ENCODE measurements at regions not wholly inside any gene's neighbourhood (a gene's known extent, or its start where the extent isn't known, plus 50 kb on each side); places are given as distances from the start of the nearest gene placed in this dataset.

DNA sequence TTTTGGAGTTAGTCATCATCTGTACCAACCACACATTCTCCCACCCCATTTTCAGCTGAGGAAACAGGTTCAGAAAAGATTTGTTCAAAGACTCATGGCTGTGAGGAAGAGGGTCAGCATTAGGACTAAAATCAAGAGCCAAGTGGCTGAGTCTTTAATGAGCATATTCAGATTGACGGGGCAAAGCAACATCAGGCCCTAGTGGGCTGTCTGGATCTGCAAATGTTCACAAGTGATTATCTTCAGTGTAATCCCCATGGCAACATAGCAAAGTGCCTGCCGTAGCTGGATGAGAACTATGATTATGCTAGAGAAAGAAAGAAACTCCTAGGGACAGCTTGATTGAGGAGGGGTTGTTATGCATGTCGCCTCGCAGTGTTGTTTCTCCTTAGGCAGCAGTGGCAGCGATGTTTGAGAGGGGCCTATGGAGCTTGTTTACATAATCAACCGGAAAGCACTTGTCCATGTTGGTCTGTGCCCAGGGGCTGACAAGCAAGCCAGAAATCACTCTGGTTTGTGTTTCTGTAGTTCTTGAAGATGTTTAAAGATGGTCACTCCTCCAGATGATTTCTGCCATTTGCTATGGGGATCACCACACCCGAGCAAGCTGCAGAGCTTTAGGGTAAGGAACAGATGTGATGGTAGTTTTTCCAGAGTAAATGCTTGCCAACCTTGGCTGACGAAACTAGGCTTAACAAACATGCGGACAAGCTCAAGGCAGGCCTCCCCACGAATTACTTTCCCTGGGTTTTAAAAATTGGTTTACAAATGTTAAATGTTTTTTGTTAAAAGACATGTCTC lies 124.3 kb upstream of the MLIP start:
- H3K27ac Mint-ChIP-seq, result no peak overlapping the region
- peaks cover 1% of the 10 kb centered on the region for H3K27me3 Mint-ChIP-seq (ENCODE audit: low read depth)
- DNase-seq (ENCODE audit: low spot score in 2 of 2, unreplicated experiment in 2 of 2), result no peak
- H3K4me3 Mint-ChIP-seq, result no peak overlapping the region
- TF ChIP-seq, protein P1, sequence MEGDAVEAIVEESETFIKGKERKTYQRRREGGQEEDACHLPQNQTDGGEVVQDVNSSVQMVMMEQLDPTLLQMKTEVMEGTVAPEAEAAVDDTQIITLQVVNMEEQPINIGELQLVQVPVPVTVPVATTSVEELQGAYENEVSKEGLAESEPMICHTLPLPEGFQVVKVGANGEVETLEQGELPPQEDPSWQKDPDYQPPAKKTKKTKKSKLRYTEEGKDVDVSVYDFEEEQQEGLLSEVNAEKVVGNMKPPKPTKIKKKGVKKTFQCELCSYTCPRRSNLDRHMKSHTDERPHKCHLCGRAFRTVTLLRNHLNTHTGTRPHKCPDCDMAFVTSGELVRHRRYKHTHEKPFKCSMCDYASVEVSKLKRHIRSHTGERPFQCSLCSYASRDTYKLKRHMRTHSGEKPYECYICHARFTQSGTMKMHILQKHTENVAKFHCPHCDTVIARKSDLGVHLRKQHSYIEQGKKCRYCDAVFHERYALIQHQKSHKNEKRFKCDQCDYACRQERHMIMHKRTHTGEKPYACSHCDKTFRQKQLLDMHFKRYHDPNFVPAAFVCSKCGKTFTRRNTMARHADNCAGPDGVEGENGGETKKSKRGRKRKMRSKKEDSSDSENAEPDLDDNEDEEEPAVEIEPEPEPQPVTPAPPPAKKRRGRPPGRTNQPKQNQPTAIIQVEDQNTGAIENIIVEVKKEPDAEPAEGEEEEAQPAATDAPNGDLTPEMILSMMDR (IDR thresholded peaks at IDR 0.05; ENCODE audit: unreplicated experiment), result no peak
- H3K4me1 Mint-ChIP-seq, result peaks cover 10% of the 10 kb centered on the region
- no peaks in the 10 kb centered on the region for H3K36me3 Mint-ChIP-seq
- no peaks in the 10 kb centered on the region for H3K9me3 Mint-ChIP-seq

DNA sequence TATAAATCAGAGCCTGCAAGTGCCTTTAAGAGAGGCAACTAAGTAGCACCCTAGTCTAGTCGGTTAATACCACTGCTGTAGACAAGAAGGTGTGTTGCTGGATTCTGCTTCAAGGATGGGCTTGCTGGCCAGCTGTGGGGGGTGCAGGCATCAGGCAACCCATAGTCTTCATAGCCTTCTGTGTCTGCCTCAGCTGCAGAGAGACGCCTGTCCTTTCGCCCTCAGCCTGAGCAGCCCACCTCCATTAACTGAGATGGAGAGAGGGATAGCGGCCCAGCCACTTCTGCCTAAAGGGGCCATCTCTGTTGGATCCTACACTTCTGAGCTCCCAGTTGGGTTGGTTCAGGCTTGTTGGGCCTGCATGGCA lies 123.7 kb upstream of the MLIP start:
- Mint-ChIP-seq H3K4me1 (peaks cover 10% of the 10 kb centered on the region), H3K27ac (no peak overlapping the region), H3K4me3 (no peak overlapping the region), H3K9me3 (no peaks in the 10 kb centered on the region), H3K36me3 (no peaks in the 10 kb centered on the region), H3K27me3 (ENCODE audit: low read depth) (peaks cover 1% of the 10 kb centered on the region)
- no peak for DNase-seq (ENCODE audit: low spot score in 2 of 2, unreplicated experiment in 2 of 2)
- TF ChIP-seq, protein P1 (IDR thresholded peaks at IDR 0.05; ENCODE audit: unreplicated experiment), result no peak

DNA sequence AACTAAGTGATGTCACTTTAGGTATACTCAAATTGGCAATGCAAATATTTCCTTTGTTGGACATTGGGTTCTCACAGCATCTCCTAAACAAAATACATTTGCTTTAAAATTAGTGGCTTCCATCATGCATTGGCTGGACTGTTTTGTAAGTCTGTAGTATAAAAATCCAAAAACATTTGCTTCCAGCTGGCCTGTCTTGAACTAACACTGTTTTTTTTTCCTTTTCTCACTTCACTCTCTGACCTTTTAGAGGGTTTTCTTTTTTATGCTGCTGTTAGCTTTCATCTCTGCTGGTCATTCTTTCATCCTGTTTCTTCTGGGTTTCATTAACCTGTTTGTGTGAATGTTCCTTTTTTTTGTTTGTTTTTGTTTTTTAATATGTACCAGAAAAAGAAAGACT lies 121.7 kb upstream of the MLIP start:
- TF ChIP-seq, protein P1 (IDR thresholded peaks at IDR 0.05; ENCODE audit: unreplicated experiment), result no peak

DNA sequence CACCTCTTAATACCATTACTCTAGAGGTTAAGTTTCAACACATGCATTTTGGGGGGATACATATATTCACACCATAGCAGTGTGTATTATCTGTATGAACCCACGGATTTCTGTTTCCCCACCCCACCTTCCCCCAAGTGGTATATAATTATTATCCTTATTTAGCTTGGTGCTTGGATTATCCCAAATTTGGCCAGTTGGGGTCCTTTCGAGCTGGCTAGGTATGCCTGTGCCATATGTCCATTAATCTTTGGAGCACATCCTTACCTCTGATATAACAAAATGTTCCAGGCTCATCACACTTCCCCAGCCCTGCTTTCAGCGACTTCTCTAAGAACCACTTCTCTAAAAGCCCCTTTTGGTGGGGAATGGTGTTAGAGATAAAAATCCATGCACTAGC lies 118.7 kb upstream of the MLIP start:
- TF ChIP-seq, protein P1 (IDR thresholded peaks at IDR 0.05; ENCODE audit: unreplicated experiment), result no peak
- Mint-ChIP-seq H3K27me3 (ENCODE audit: low read depth) (no peaks in the 10 kb centered on the region), H3K27ac (no peak overlapping the region), H3K4me3 (no peak overlapping the region), H3K36me3 (no peaks in the 10 kb centered on the region), H3K4me1 (no peaks in the 10 kb centered on the region), H3K9me3 (no peaks in the 10 kb centered on the region)
- DNase-seq (ENCODE audit: low spot score in 2 of 2, unreplicated experiment in 2 of 2), result no peak

More for the DNA sequence above, 121.7 kb upstream of the MLIP start:
- Mint-ChIP-seq H3K27me3 (ENCODE audit: low read depth) (peaks cover 1% of the 10 kb centered on the region), H3K4me3 (no peak overlapping the region), H3K9me3 (no peaks in the 10 kb centered on the region), H3K27ac (no peak overlapping the region), H3K36me3 (no peaks in the 10 kb centered on the region), H3K4me1 (peaks cover 9% of the 10 kb centered on the region)
- DNase-seq (ENCODE audit: low spot score in 2 of 2, unreplicated experiment in 2 of 2), result no peak

DNA sequence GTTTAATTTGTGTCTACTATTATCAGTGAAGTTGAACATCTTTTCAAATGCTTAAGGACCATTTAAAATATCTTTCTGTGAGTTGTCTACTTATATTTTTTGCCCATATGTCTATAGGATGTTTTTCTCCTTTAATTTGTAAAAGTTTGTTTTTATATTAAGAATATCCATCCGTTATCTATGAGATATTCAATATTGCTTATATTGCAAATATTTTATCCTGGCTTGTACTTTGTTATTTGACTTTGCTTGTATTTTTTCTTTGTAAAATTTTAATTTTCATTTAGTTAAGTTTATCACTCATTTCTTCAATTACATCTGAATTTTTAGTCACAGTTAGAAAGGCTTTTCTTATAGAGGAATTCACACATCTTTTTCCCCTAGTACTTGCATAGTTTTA lies 117.0 kb upstream of the MLIP start:
- H3K4me3 Mint-ChIP-seq, result no peak overlapping the region
- H3K4me1 Mint-ChIP-seq, result no peaks in the 10 kb centered on the region

More for the DNA sequence above, 117.0 kb upstream of the MLIP start:
- Mint-ChIP-seq H3K27ac (no peak overlapping the region), H3K27me3 (ENCODE audit: low read depth) (no peaks in the 10 kb centered on the region), H3K36me3 (no peaks in the 10 kb centered on the region), H3K9me3 (no peaks in the 10 kb centered on the region)
- DNase-seq (ENCODE audit: low spot score in 2 of 2, unreplicated experiment in 2 of 2), result no peak
- TF ChIP-seq, protein P1 (IDR thresholded peaks at IDR 0.05; ENCODE audit: unreplicated experiment), result no peak
